ENCODE measurements at regions not wholly inside any gene's neighbourhood (a gene's known extent, or its start where the extent isn't known, plus 50 kb on each side); places are given as distances from the start of the nearest gene placed in this dataset.

GRCh38 chr12:107594995-107595394 lies 90.6 kb upstream of the PWP1 start:
- H3K79me2 ChIP-seq (ENCODE audit: control insufficient read depth, insufficient read depth, low read length): no peaks in the 10 kb centered on the region

DNA sequence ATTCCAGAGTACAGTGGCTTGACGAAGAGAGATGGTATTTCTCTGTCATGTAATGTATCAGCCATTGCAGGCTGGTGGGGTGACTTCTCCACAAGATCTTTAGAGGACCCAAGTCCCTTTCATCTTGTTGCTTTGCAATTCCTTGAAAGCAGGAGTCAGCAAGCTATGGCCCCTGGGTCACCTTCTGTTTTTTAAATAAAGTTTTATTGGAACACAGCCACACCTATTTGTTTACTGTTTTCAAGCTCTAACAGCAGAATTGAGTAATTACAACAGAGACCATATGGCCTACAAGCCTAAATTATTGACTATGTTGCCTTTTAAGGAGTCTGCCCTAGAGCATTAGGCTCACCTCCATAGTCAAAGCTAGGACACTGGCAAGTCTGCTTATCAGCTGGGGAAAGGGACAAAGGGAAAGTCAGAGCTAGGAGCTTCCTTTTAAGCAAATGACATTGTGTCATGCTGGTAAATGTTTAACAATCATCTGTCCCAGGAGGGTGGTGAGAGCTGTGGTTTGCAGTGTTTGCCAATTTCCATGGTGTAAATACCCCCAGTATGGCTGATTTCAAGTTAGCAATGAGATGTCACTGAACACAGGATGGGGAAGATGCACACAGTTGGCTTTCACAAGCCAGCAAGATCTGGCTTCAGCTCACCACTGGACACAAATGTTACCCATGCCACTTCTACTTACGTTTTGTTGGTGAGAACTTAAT lies 87.7 kb upstream of the PWP1 start:
- no peak for DNase-seq (ENCODE audit: low read depth in 2 of 2)
- TF ChIP-seq EZH2 (IDR thresholded peaks at IDR 0.05; ENCODE audit: low read length, missing control alignments) (no peak), CTCF (conservative IDR thresholded peaks at IDR 0.05 in 1 of 2, IDR thresholded peaks at IDR 0.05 in 1 of 2; ENCODE audit: low read depth in 1 of 2, low read length in 2 of 2) (no peak)
- no peaks in the 10 kb centered on the region for H3K9me3 ChIP-seq (ENCODE audit: control insufficient read depth, insufficient read depth, low read depth, low read length)

More at GRCh38 chr12:107594995-107595394, 90.6 kb upstream of the PWP1 start:
- Histone ChIP-seq H4K20me1 (ENCODE audit: control insufficient read depth, extremely low read depth, insufficient read depth, low read length) (no peaks in the 10 kb centered on the region), H3K27ac (ENCODE audit: insufficient read depth, low read length) (no peak overlapping the region), H2AFZ (ENCODE audit: low read length) (no peak overlapping the region), H3K4me2 (ENCODE audit: extremely low read depth, insufficient read depth, low read length) (no peak overlapping the region), H3K4me1 (ENCODE audit: control insufficient read depth, extremely low read depth, insufficient read depth, low read length) (no peaks in the 10 kb centered on the region), H3K4me3 (replicated peaks in 1 of 4; ENCODE audit: control extremely low read depth in 1 of 4, insufficient read depth in 1 of 4, low read depth in 3 of 4, low read length in 4 of 4) (no peak overlapping the region), H3K9me3 (ENCODE audit: control insufficient read depth, insufficient read depth, low read depth, low read length) (no peaks in the 10 kb centered on the region), H3K9ac (ENCODE audit: insufficient read depth, low read length) (no peak overlapping the region), H3K27me3 (ENCODE audit: control insufficient read depth, insufficient read depth, low read length) (no peaks in the 10 kb centered on the region), H3K36me3 (ENCODE audit: control insufficient read depth, insufficient read depth, low read length) (no peaks in the 10 kb centered on the region)
- TF ChIP-seq EZH2 (IDR thresholded peaks at IDR 0.05; ENCODE audit: low read length, missing control alignments) (no peak), CTCF (conservative IDR thresholded peaks at IDR 0.05 in 1 of 2, IDR thresholded peaks at IDR 0.05 in 1 of 2; ENCODE audit: low read depth in 1 of 2, low read length in 2 of 2) (no peak)
- peak in 1 of 2 donors; percentile 67 for DNase-seq (ENCODE audit: low read depth in 2 of 2)

DNA sequence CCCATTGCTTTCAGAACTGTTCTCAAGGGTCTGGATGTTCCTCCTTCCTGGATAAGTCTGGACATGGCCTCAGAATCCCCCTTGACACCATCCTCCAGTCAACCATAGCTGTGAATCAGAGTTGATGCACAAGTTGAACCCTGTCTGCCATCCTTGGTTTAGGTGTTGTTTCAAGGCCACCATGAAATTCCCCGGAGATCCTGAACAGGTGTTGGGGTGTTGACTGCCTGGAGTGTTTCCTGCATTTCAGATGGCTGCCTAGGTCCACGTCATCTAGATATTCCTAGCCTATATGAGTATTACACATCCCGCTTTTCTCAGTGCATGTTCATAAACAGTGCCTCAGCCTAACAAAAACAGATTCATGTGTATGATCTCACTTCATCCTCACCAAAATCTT lies 86.7 kb upstream of the PWP1 start:
- Histone ChIP-seq H3K4me3 (replicated peaks in 1 of 4; ENCODE audit: control extremely low read depth in 1 of 4, insufficient read depth in 1 of 4, low read depth in 3 of 4, low read length in 4 of 4) (no peak overlapping the region), H3K36me3 (ENCODE audit: control insufficient read depth, insufficient read depth, low read length) (no peaks in the 10 kb centered on the region), H3K27me3 (ENCODE audit: control insufficient read depth, insufficient read depth, low read length) (no peaks in the 10 kb centered on the region), H4K20me1 (ENCODE audit: control insufficient read depth, extremely low read depth, insufficient read depth, low read length) (no peaks in the 10 kb centered on the region), H3K27ac (ENCODE audit: insufficient read depth, low read length) (no peak overlapping the region), H3K9ac (ENCODE audit: insufficient read depth, low read length) (no peak overlapping the region), H3K4me1 (ENCODE audit: control insufficient read depth, extremely low read depth, insufficient read depth, low read length) (no peaks in the 10 kb centered on the region), H3K9me3 (ENCODE audit: control insufficient read depth, insufficient read depth, low read depth, low read length) (no peaks in the 10 kb centered on the region), H3K4me2 (ENCODE audit: extremely low read depth, insufficient read depth, low read length) (no peak overlapping the region), H3K79me2 (ENCODE audit: control insufficient read depth, insufficient read depth, low read length) (no peaks in the 10 kb centered on the region), H2AFZ (ENCODE audit: low read length) (no peak overlapping the region)
- no peak for TF ChIP-seq CTCF (conservative IDR thresholded peaks at IDR 0.05 in 1 of 2, IDR thresholded peaks at IDR 0.05 in 1 of 2; ENCODE audit: low read depth in 1 of 2, low read length in 2 of 2)
- no peak for TF ChIP-seq EZH2 (IDR thresholded peaks at IDR 0.05; ENCODE audit: low read length, missing control alignments)
- DNase-seq (ENCODE audit: low read depth in 2 of 2): no peak

More for the DNA sequence above, 87.7 kb upstream of the PWP1 start:
- no peak overlapping the region for H3K4me3 ChIP-seq (replicated peaks in 1 of 4; ENCODE audit: control extremely low read depth in 1 of 4, insufficient read depth in 1 of 4, low read depth in 3 of 4, low read length in 4 of 4)
- H3K27ac ChIP-seq (ENCODE audit: insufficient read depth, low read length): no peak overlapping the region
- no peaks in the 10 kb centered on the region for H3K79me2 ChIP-seq (ENCODE audit: control insufficient read depth, insufficient read depth, low read length)
- H3K4me2 ChIP-seq (ENCODE audit: extremely low read depth, insufficient read depth, low read length): no peak overlapping the region
- H3K4me1 ChIP-seq (ENCODE audit: control insufficient read depth, extremely low read depth, insufficient read depth, low read length): no peaks in the 10 kb centered on the region
- H2AFZ ChIP-seq (ENCODE audit: low read length): no peak overlapping the region
- H4K20me1 ChIP-seq (ENCODE audit: control insufficient read depth, extremely low read depth, insufficient read depth, low read length): no peaks in the 10 kb centered on the region
- H3K27me3 ChIP-seq (ENCODE audit: control insufficient read depth, insufficient read depth, low read length): no peaks in the 10 kb centered on the region
- no peaks in the 10 kb centered on the region for H3K36me3 ChIP-seq (ENCODE audit: control insufficient read depth, insufficient read depth, low read length)
- no peak overlapping the region for H3K9ac ChIP-seq (ENCODE audit: insufficient read depth, low read length)

Measured in fibroblast of lung (primary cell).